HG03060 (cell line): ENCODE measurements at regions not wholly inside any gene's neighbourhood (a gene's known extent, or its start where the extent isn't known, plus 50 kb on each side); places are given as distances from the start of the nearest gene placed in this dataset.

ENCODE experiments used
- ATAC-seq: cut with Tn5 transposase; IDR thresholded peaks from one replicate; pipeline ENCODE4 v1.9.1; 2021; ENCODE audit warnings: low read depth, moderate number of reproducible peaks; ENCODE audit not compliant: unreplicated experiment

GRCh38 chr7:22628112-22628511, 98.9 kb upstream of the IL6 start:
- no peak for ATAC-seq

- no peak for ATAC-seq
Measured at GRCh38 chr7:22627136-22627535, 99.9 kb upstream of the IL6 start.

- no peak for ATAC-seq
Measured at GRCh38 chr7:22625251-22625650, 101.7 kb upstream of the IL6 start.

GRCh38 chr7:22624781-22625180, 102.2 kb upstream of the IL6 start:
- ATAC-seq, result no peak

- ATAC-seq, result no peak
Measured at GRCh38 chr7:22622116-22622785, 104.7 kb upstream of the IL6 start.

- no peak for ATAC-seq
Measured at GRCh38 chr7:22618528-22618927, 108.5 kb upstream of the IL6 start.

- no peak for ATAC-seq
Measured at GRCh38 chr7:22617166-22617565, 109.8 kb upstream of the IL6 start.

GRCh38 chr7:22613496-22613895, 113.5 kb upstream of the IL6 start:
- ATAC-seq, result no peak

- ATAC-seq, result no peak
Measured at GRCh38 chr7:22612776-22613175, 112.8 kb upstream of the STEAP1B start.

- ATAC-seq, result no peak
Measured at GRCh38 chr7:22611758-22612079, 111.7 kb upstream of the STEAP1B start.

GRCh38 chr7:22610951-22611757, 111.2 kb upstream of the STEAP1B start:
- no peak for ATAC-seq

- no peak for ATAC-seq
Measured at GRCh38 chr7:22610263-22610662, 110.3 kb upstream of the STEAP1B start.

GRCh38 chr7:22607180-22607579, 107.2 kb upstream of the STEAP1B start:
- ATAC-seq, result no peak

- no peak for ATAC-seq
Measured at GRCh38 chr7:22604246-22604645, 104.3 kb upstream of the STEAP1B start.

- no peak for ATAC-seq
Measured at GRCh38 chr7:22601812-22602565, 102.0 kb upstream of the STEAP1B start.

GRCh38 chr7:22601408-22601807, 101.4 kb upstream of the STEAP1B start:
- no peak for ATAC-seq

- no peak for ATAC-seq
Measured at GRCh38 chr7:22601003-22601402, 101.0 kb upstream of the STEAP1B start.

GRCh38 chr7:22598318-22598920, 98.4 kb upstream of the STEAP1B start:
- ATAC-seq, result no peak

- ATAC-seq, result no peak
Measured at GRCh38 chr7:22597844-22598243, 97.9 kb upstream of the STEAP1B start.

GRCh38 chr7:22596763-22597400, 96.9 kb upstream of the STEAP1B start:
- ATAC-seq, result no peak

- no peak for ATAC-seq
Measured at GRCh38 chr7:22594020-22594419, 94.0 kb upstream of the STEAP1B start.
